ENCODE measurements at regions not wholly inside any gene's neighbourhood (a gene's known extent, or its start where the extent isn't known, plus 50 kb on each side); places are given as distances from the start of the nearest gene placed in this dataset.

GRCh38 chr1:200306944-200307754 lies 102.7 kb downstream of the ZNF281 start (continued):
- TF ChIP-seq PTTG1 (tag; IDR thresholded peaks at IDR 0.05; ENCODE audit: low read depth) (no peak), ZNF561 (CRISPR knock-in tag; conservative IDR thresholded peaks at IDR 0.05) (no peak), COPS2 (conservative IDR thresholded peaks at IDR 0.05) (no peak), REST (IDR thresholded peaks at IDR 0.05; ENCODE audit: borderline replicate concordance) (peak; percentile 42; the same call in 1 of the 2 replicates), REST (CRISPR knock-in tag; IDR thresholded peaks at IDR 0.05; ENCODE audit: low read depth) (no peak), SMARCA5 (IDR thresholded peaks at IDR 0.05) (no peak), PRMT5 (CRISPR knock-in tag; IDR thresholded peaks at IDR 0.05) (no peak), RNF2 (IDR thresholded peaks at IDR 0.05) (no peak), ZNF274 (IDR thresholded peaks at IDR 0.05; ENCODE audit: borderline replicate concordance, low read depth, low read length) (no peak), ARNT (IDR thresholded peaks at IDR 0.05) (no peak), MTF1 (CRISPR knock-in tag; IDR thresholded peaks at IDR 0.05; ENCODE audit: borderline replicate concordance) (no peak), GTF2E2 (tag; IDR thresholded peaks at IDR 0.05) (no peak)
- TF ChIP-seq, protein P1, sequence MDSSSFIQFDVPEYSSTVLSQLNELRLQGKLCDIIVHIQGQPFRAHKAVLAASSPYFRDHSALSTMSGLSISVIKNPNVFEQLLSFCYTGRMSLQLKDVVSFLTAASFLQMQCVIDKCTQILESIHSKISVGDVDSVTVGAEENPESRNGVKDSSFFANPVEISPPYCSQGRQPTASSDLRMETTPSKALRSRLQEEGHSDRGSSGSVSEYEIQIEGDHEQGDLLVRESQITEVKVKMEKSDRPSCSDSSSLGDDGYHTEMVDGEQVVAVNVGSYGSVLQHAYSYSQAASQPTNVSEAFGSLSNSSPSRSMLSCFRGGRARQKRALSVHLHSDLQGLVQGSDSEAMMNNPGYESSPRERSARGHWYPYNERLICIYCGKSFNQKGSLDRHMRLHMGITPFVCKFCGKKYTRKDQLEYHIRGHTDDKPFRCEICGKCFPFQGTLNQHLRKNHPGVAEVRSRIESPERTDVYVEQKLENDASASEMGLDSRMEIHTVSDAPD (CRISPR knock-in tag; IDR thresholded peaks at IDR 0.05): no peak
- TF ChIP-seq, protein P2, sequence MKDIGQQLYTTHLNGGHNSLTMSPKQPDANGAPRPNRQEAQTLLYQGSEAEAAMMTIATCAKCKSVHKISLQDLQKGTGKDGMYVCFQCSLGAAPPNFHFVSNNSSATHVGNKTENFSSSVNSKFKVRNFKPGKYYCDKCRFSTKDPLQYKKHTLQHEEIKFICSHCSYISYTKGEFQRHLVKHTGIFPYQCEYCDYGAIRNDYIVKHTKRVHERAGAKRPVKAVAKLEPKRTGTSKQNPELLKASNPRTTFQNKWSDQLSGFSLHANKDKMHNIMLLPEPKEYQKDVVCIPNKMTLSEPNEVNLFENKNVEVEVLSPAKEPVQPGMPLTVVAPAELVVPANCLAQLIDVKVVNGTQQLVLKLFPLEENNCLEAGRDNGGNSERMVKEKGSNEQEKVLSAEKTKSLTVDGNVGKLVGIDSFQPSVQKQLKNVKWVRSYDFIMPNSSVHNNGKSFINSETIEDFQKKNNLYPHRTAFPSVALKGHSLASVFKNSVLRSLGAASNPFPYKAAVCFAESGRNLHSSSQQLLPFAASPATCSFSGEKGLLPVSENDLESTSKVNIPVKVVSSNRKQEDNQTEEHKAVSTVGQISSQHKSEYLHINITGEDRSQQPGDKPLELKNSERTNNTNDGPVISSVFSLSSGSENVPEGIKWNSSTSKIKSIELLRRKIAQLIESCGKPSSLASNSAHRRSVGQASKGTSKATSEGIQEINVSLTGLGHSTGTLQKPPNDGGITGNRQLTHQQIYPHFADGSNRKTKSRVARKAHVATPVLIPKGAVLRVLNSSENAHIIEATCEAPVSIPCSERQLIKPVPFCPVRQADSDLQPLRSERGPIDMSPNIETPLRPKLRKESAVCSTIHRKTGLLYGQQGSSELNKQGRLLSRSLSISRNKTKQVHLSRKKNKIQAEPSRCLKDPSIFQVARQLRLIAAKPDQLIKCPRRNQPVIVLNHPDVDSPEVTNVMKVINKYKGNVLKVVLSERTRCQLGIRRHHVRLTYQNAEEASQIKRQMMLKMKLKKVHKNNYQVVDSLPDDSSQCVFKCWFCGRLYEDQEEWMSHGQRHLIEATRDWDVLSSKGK (CRISPR knock-in tag; IDR thresholded peaks at IDR 0.05): no peak
- TF ChIP-seq, protein P3, sequence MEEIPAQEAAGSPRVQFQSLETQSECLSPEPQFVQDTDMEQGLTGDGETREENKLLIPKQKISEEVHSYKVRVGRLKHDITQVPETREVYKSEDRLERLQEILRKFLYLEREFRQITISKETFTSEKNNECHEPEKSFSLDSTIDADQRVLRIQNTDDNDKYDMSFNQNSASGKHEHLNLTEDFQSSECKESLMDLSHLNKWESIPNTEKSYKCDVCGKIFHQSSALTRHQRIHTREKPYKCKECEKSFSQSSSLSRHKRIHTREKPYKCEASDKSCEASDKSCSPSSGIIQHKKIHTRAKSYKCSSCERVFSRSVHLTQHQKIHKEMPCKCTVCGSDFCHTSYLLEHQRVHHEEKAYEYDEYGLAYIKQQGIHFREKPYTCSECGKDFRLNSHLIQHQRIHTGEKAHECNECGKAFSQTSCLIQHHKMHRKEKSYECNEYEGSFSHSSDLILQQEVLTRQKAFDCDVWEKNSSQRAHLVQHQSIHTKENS (CRISPR knock-in tag; IDR thresholded peaks at IDR 0.05): no peak
